Spleen (tissue), 3 donors: ENCODE measurements at regions not wholly inside any gene's neighbourhood (a gene's known extent, or its start where the extent isn't known, plus 50 kb on each side); places are given as distances from the start of the nearest gene placed in this dataset.

ENCODE experiments used
- POLR2A ChIP-seq, 3 donors: fragments of 450-650 bp; IDR thresholded peaks; one replicate each; pipeline ENCODE4 v1.5.1; 2017; ENCODE audit warnings: antibody characterized with exemption in 3 of 3, mild to moderate bottlenecking in 1 of 3
- POLR2AphosphoS5 ChIP-seq, 3 donors: sonication (generic); formaldehyde crosslinking; IDR thresholded peaks; one replicate each; pipeline ENCODE4 v1.5.1; 2017; ENCODE audit warnings: antibody characterized with exemption in 3 of 3

GRCh38 chr2:7233126-7233525 lies 315.9 kb downstream of the RNF144A start:
- TF ChIP-seq POLR2AphosphoS5 (IDR thresholded peaks at IDR 0.05) (no peak), POLR2A (IDR thresholded peaks at IDR 0.05) (no peak)
